Keratinocyte (primary cell): ENCODE measurements at regions not wholly inside any gene's neighbourhood (a gene's known extent, or its start where the extent isn't known, plus 50 kb on each side); places are given as distances from the start of the nearest gene placed in this dataset.

Experiments
- CTCF ChIP-seq, 3 experiments: IDR thresholded peaks in 1 of 3; conservative IDR thresholded peaks in 1 of 3; optimal IDR thresholded peaks in 1 of 3; 2 replicates in 2 of 3; 3 replicates in 1 of 3; pipeline versions ENCODE3 to v1.5.1; 2011; ENCODE audit warnings: low read length in 3 of 3, mild to moderate bottlenecking in 3 of 3, moderate library complexity in 2 of 3, control low read depth in 1 of 3, inconsistent platforms in 1 of 3; ENCODE audit not compliant: insufficient read depth in 2 of 3; ENCODE audit errors: extremely low read depth in 1 of 3
- EZH2 ChIP-seq: IDR thresholded peaks from one replicate; pipeline ENCODE4 v1.6.1; 2012; ENCODE audit warnings: inconsistent platforms, mild to moderate bottlenecking, low read length, moderate library complexity

GRCh38 chr7:152486968-152487367, 51.2 kb upstream of the KMT2C start:
- TF ChIP-seq CTCF (optimal IDR thresholded peaks at IDR 0.05 in 1 of 3, IDR thresholded peaks at IDR 0.05 in 1 of 3, conservative IDR thresholded peaks at IDR 0.05 in 1 of 3; ENCODE audit: extremely low read depth in 1 of 3, insufficient read depth in 2 of 3, low read length in 3 of 3) (no peak), EZH2 (no peak)
